Breast epithelium (tissue), 4 donors: ENCODE measurements at regions not wholly inside any gene's neighbourhood (a gene's known extent, or its start where the extent isn't known, plus 50 kb on each side); places are given as distances from the start of the nearest gene placed in this dataset.
"Not testable (repeated sequence)": the region's sequence is repeated elsewhere in the genome, so short reads cannot be mapped to it uniquely, and the experiment has no call there.

ENCODE experiments used
- DNase-seq, 2 donors: peaks; one replicate each; pipeline ENCODE4 v3.0.0-alpha.2; 2019; ENCODE audit warnings: low spot score in 2 of 2
- H3K27ac ChIP-seq, 2 donors: fragments of 200-600 bp; sonication (generic) in 1 of 2; one replicate each; pipeline ENCODE4 v1.5.1; 2016 to 2019; ENCODE audit warnings: mild to moderate bottlenecking in 1 of 2
- H3K27me3 ChIP-seq, 2 donors: fragments of 200-600 bp; sonication (generic) in 1 of 2; one replicate each; pipeline versions ENCODE4 v1.5.1 to v1.6.0; 2017 to 2019; ENCODE audit warnings: control low read depth in 1 of 2, mild to moderate bottlenecking in 1 of 2
- H3K36me3 ChIP-seq: fragments of 200-600 bp; one replicate; pipeline ENCODE4 v1.5.1; 2019
- H3K4me1 ChIP-seq, 2 donors: fragments of 200-600 bp; sonication (generic); one replicate each; pipeline ENCODE4 v1.5.1; 2016 to 2019; ENCODE audit warnings: control low read depth in 1 of 2
- H3K4me3 ChIP-seq, 3 donors: fragments of 200-600 bp; sonication (generic); 1 replicate in 2 of 3; 2 replicates in 1 of 3; pipeline ENCODE4 v1.5.1; 2016 to 2019; ENCODE audit warnings: mild to moderate bottlenecking in 3 of 3, moderate library complexity in 2 of 3
- H3K9me3 ChIP-seq, 2 donors: fragments of 200-600 bp; sonication (generic) in 1 of 2; one replicate each; pipeline ENCODE4 v1.5.1; 2016 to 2019; ENCODE audit warnings: control low read depth in 1 of 2
- POLR2A ChIP-seq: fragments of 450-650 bp; IDR thresholded peaks from one replicate; pipeline ENCODE4 v1.6.1; 2016; ENCODE audit warnings: antibody characterized with exemption, mild to moderate bottlenecking, moderate library complexity
- POLR2AphosphoS5 ChIP-seq, 3 donors: sonication (generic); formaldehyde crosslinking; IDR thresholded peaks; one replicate each; pipeline ENCODE4 v1.6.1; 2017; ENCODE audit warnings: antibody characterized with exemption in 3 of 3
- intact Hi-C: fragments of 100-400 bp; cut with DNase I; formaldehyde crosslinking; loops from one replicate; pipeline ENCODE4 v1.15.1; 2023; ENCODE audit warnings: low total_unique reads
- TF ChIP-seq, protein P1 (sequence below), 3 donors: fragments of 450-650 bp; IDR thresholded peaks; one replicate each; pipeline ENCODE4 v1.5.1; 2016 to 2017; ENCODE audit warnings: antibody characterized with exemption in 3 of 3, mild to moderate bottlenecking in 3 of 3, moderate library complexity in 3 of 3

DNA sequence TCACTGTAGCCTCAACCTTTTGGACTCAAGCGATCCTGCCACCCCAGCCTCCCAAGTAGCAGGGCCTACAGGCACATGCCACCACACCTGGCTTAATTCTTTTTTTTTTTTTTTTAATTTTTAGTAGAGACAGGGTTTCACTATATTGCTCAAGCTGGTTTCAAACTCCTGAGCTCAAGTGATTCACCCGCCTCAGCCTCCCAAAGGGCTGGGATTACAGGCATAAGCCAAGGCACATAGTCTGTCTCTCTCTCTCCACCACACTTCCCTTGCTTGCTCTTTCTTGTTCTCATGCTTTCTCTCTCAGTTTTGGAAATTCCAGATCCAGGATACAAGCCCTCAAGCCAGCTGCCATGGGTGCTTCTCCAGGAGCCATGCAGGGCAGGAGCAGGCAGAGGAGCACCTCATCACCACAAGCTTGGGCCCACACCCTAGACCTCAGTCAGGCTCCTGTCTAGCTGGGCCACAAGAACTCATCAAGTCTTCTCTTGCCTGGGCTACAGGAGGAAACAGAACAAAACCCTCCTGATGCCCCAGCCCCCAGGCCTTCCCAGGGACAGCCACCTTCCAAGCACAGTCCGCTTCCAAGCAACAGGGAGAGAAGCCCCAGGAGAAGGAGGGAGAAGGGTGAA lies 145.3 kb upstream of the LPP start:
- intact Hi-C loops: no loop called here
- Histone ChIP-seq H3K4me3 (no peak overlapping the region), H3K36me3 (no peaks in the 10 kb centered on the region), H3K4me1 (no peaks in the 10 kb centered on the region), H3K9me3 (no peaks in the 10 kb centered on the region), H3K27ac (no peak overlapping the region), H3K27me3 (no peaks in the 10 kb centered on the region)
- no peak for DNase-seq
- TF ChIP-seq POLR2A: no peak
- TF ChIP-seq, protein P1, sequence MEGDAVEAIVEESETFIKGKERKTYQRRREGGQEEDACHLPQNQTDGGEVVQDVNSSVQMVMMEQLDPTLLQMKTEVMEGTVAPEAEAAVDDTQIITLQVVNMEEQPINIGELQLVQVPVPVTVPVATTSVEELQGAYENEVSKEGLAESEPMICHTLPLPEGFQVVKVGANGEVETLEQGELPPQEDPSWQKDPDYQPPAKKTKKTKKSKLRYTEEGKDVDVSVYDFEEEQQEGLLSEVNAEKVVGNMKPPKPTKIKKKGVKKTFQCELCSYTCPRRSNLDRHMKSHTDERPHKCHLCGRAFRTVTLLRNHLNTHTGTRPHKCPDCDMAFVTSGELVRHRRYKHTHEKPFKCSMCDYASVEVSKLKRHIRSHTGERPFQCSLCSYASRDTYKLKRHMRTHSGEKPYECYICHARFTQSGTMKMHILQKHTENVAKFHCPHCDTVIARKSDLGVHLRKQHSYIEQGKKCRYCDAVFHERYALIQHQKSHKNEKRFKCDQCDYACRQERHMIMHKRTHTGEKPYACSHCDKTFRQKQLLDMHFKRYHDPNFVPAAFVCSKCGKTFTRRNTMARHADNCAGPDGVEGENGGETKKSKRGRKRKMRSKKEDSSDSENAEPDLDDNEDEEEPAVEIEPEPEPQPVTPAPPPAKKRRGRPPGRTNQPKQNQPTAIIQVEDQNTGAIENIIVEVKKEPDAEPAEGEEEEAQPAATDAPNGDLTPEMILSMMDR (IDR thresholded peaks at IDR 0.05): no peak
- no peak for TF ChIP-seq POLR2AphosphoS5 (IDR thresholded peaks at IDR 0.05)

DNA sequence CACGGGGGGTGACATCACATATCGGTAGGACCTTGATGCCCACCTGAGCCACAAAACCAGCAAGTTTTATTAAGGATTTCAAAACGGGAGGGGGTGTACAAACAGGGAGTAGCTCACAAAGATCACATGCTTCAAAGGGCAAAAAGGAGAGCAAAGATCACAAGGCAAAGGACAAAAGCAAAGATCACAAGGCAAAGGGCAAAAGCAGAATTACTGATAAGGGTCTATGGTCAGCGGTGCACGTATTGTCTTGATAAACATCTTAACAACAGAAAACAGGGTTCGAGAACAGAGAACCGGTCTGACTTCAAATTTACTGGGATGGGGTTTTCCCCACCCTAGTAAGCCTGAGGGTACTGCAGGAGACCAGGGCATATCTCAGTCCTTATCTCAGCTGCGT lies 143.5 kb upstream of the LPP start:
- Histone ChIP-seq H3K27ac (no peak overlapping the region), H3K4me3 (no peak overlapping the region), H3K9me3 (no peaks in the 10 kb centered on the region), H3K36me3 (no peaks in the 10 kb centered on the region), H3K4me1 (no peaks in the 10 kb centered on the region), H3K27me3 (no peaks in the 10 kb centered on the region)
- no peak for TF ChIP-seq POLR2AphosphoS5 (IDR thresholded peaks at IDR 0.05)
- no peak for DNase-seq
- intact Hi-C loops: no loop called here

GRCh38 chr3:188019727-188020126 lies 134.2 kb upstream of the LPP start:
- no peak overlapping the region for H3K4me3 ChIP-seq
- intact Hi-C loops: no loop called here
- DNase-seq: no peak
- no peaks in the 10 kb centered on the region for H3K27me3 ChIP-seq
- TF ChIP-seq POLR2A (no peak), POLR2AphosphoS5 (IDR thresholded peaks at IDR 0.05) (no peak)
- TF ChIP-seq, protein P1 (IDR thresholded peaks at IDR 0.05): no peak
- H3K27ac ChIP-seq: no peak overlapping the region
- H3K36me3 ChIP-seq: no peaks in the 10 kb centered on the region
- H3K9me3 ChIP-seq: no peaks in the 10 kb centered on the region
- H3K4me1 ChIP-seq: no peaks in the 10 kb centered on the region

DNA sequence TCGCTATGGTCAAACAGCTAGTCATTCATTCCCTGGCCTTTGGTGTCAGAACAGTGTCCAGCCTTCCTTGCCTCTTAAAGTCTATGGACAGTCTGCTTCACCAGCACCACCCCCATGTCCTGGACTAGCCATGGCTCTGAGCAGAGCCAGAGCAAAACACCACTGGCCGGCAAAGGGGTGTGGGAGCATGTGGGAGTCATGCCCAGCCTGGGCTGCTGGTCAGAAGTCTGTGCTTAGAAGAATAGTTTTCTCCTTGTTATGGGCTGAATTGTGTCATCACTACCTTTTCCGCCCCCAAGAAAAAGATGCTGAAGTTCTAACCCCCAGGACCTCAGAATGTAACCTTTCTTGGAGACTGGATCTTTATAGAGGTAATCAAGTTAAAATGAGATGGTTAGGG lies 132.9 kb upstream of the LPP start:
- Histone ChIP-seq H3K36me3 (no peaks in the 10 kb centered on the region), H3K27me3 (no peaks in the 10 kb centered on the region), H3K27ac (no peak overlapping the region), H3K4me3 (no peak overlapping the region), H3K4me1 (no peaks in the 10 kb centered on the region), H3K9me3 (no peaks in the 10 kb centered on the region)
- DNase-seq: no peak
- intact Hi-C loops: no loop called here
- TF ChIP-seq POLR2A: no peak
- TF ChIP-seq POLR2AphosphoS5 (IDR thresholded peaks at IDR 0.05): no peak
- TF ChIP-seq, protein P1 (IDR thresholded peaks at IDR 0.05): no peak

DNA sequence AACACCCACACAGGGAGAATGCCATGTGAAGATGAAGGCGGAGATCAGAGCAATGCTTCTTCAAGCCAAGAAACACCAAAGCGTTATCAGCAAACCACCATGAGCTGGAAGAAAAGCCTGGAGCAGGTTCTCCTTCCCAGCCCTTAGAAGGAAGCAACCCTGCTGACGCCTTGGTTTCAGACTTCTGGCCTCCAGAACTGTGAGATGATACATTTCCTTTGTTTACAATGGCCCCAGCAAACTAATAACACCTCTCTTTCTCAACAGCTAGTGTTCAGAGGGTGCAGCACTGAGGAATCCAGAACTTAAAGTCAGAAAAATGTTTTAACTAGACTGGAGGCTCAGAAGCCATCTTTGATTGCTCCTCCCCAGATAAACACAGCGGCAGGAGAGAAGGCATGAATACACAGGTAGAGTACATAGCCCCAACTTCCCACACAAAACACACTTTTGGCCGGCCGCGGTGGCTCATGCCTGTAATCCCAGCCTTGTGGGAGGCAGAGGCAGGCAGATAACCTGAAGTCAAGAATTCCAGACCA lies 132.4 kb upstream of the LPP start:
- Histone ChIP-seq H3K4me1 (no peaks in the 10 kb centered on the region), H3K4me3 (no peak overlapping the region), H3K27ac (no peak overlapping the region), H3K9me3 (no peaks in the 10 kb centered on the region), H3K27me3 (no peaks in the 10 kb centered on the region), H3K36me3 (no peaks in the 10 kb centered on the region)
- intact Hi-C loops: no loop called here
- TF ChIP-seq POLR2A: no peak
- TF ChIP-seq, protein P1 (IDR thresholded peaks at IDR 0.05): no peak
- no peak for TF ChIP-seq POLR2AphosphoS5 (IDR thresholded peaks at IDR 0.05)
- no peak for DNase-seq

GRCh38 chr3:188022902-188023301 lies 131.1 kb upstream of the LPP start:
- intact Hi-C loops, H3K27me3 ChIP-seq, H3K4me3 ChIP-seq, DNase-seq, H3K36me3 ChIP-seq, H3K9me3 ChIP-seq, H3K4me1 ChIP-seq, H3K27ac ChIP-seq: not testable (repeated sequence)
